HepG2 (cell line): ENCODE measurements at regions not wholly inside any gene's neighbourhood (a gene's known extent, or its start where the extent isn't known, plus 50 kb on each side); places are given as distances from the start of the nearest gene placed in this dataset.

Experiments used
- ATAC-seq: fragments of 200-7000 bp; cut with Tn5 transposase; 3 replicates; pipeline ENCODE4 v1.9.1; 2020; ENCODE audit warnings: mild to moderate bottlenecking, moderate library complexity
- BruUV-seq: library from RNA; stranded (reverse); fragments of 400-500 nt; replicated peaks from 2 replicates; lab custom pipeline; 2021; lab: Mats Ljungman, UMichigan
- CTCF ChIA-PET: fragments of 300-600 bp; formaldehyde crosslinking; extraction: SDS; loops from one replicate; lab custom pipeline; 2021; ENCODE audit warnings: low total read pairs, inconsistent platforms, low intra/inter-chr PET ratio; lab: Yijun Ruan, JAX
- POLR2A ChIA-PET: fragments of 350-600 bp; sonication (Branson Sonifier 250); formaldehyde crosslinking; loops from one replicate; lab custom pipeline; 2020; ENCODE audit warnings: antibody characterized with exemption, inconsistent platforms; lab: Yijun Ruan, JAX
- DNase-seq: peaks from one replicate; pipeline ENCODE4 v3.0.0-alpha.2; 2015; ENCODE audit warnings: low spot score
- FAIRE-seq: peaks from 3 replicates; lab custom pipeline; 2011; peaks lifted over from hg19 to GRCh38; lab: Jason Lieb, UNC
- H2AFZ ChIP-seq: one replicate; pipeline ENCODE4 v1.6.1; 2011; ENCODE audit warnings: low read length, inconsistent platforms
- H3K27ac ChIP-seq: fragments of 300-600 bp; 3 replicates; pipeline ENCODE4 v1.8.0; 2011; ENCODE audit warnings: mixed run types, mild to moderate bottlenecking, mixed read lengths, low read length, inconsistent platforms; ENCODE audit not compliant: insufficient read depth; ENCODE audit errors: extremely low read length
- H3K27me3 ChIP-seq, 2 experiments: fragments of 200-600 bp in 1 of 2; 2 replicates in 1 of 2; 3 replicates in 1 of 2; pipeline versions ENCODE4 v1.6.0 to v1.8.0; 2011; ENCODE audit warnings: low read length in 2 of 2, mild to moderate bottlenecking in 2 of 2, moderate library complexity in 2 of 2, inconsistent platforms in 1 of 2; ENCODE audit not compliant: insufficient read depth in 2 of 2, control insufficient read depth in 1 of 2
- H3K36me3 ChIP-seq, 2 experiments: fragments of 200-600 bp in 1 of 2; replicated peaks in 1 of 2; 2 replicates in 1 of 2; 3 replicates in 1 of 2; pipeline versions ENCODE4 v1.5.1 to v1.8.0; 2011; ENCODE audit warnings: low read length in 2 of 2, inconsistent platforms in 1 of 2; ENCODE audit not compliant: insufficient read depth in 2 of 2, control insufficient read depth in 1 of 2
- H3K4me1 ChIP-seq: 2 replicates; pipeline ENCODE4 v1.5.1; 2012; ENCODE audit warnings: low read length, inconsistent platforms; ENCODE audit not compliant: insufficient read depth
- H3K4me2 ChIP-seq: 2 replicates; pipeline ENCODE4 v1.6.0; 2011; ENCODE audit warnings: low read depth, low read length, inconsistent platforms
- H3K4me3 ChIP-seq, 3 experiments: fragments of 200-600 bp in 1 of 3; sonication (generic), shearing (Covaris generic) in 1 of 3; replicated peaks in 1 of 3; 2 replicates each; pipeline ENCODE4 v1.5.1; 2011 to 2016; ENCODE audit warnings: low read length in 3 of 3, inconsistent platforms in 2 of 3, low read depth in 2 of 3, mild to moderate bottlenecking in 2 of 3, control low read depth in 1 of 3, mixed read lengths in 1 of 3; ENCODE audit not compliant: insufficient read depth in 1 of 3
- H3K79me2 ChIP-seq: one replicate; pipeline ENCODE4 v1.6.1; 2011; ENCODE audit warnings: low read length, inconsistent platforms; ENCODE audit not compliant: insufficient read depth
- H3K9ac ChIP-seq: 2 replicates; pipeline ENCODE4 v1.6.0; 2011; ENCODE audit warnings: mild to moderate bottlenecking, low read depth, low read length, inconsistent platforms; ENCODE audit not compliant: insufficient read depth
- H3K9me3 ChIP-seq: 2 replicates; pipeline ENCODE4 v1.5.1; 2012; ENCODE audit warnings: mild to moderate bottlenecking, low read length
- H4K20me1 ChIP-seq: 2 replicates; pipeline ENCODE4 v1.6.0; 2011; ENCODE audit warnings: inconsistent platforms, mild to moderate bottlenecking, low read length, moderate library complexity; ENCODE audit not compliant: insufficient read depth
- POLR2A ChIP-seq, 2 experiments: IDR thresholded peaks; 2 replicates each; pipeline ENCODE4 v1.6.1; 2011; ENCODE audit warnings: low read depth in 2 of 2, low read length in 2 of 2, mild to moderate bottlenecking in 1 of 2, moderate library complexity in 1 of 2; ENCODE audit not compliant: insufficient read depth in 1 of 2
- ZMYM4 ChIP-seq: sonication (generic); formaldehyde crosslinking; IDR thresholded peaks from 2 replicates; pipeline ENCODE4 v1.8.1; 2023; ENCODE audit warnings: mild to moderate bottlenecking, missing genetic modification reagents
- ZNF530 ChIP-seq: sonication (generic); formaldehyde crosslinking; IDR thresholded peaks from 2 replicates; pipeline ENCODE4 v1.5.0; 2020; ENCODE audit warnings: low read depth, mild to moderate bottlenecking, missing genetic modification reagents
- ZNF615 ChIP-seq: sonication (generic); formaldehyde crosslinking; IDR thresholded peaks from 2 replicates; pipeline ENCODE4 v1.5.0; 2020; ENCODE audit warnings: mild to moderate bottlenecking, missing genetic modification reagents, borderline replicate concordance
- WGBS: methylation state at CpG from one replicate; pipeline ENCODE4 v1.1.6; 2017; ENCODE audit warnings: low lambda C conversion rate; 5-methylcytosine and 5-hydroxymethylcytosine counted together
- in situ Hi-C: cut with HindIII; loops from 2 replicates; pipeline ENCODE4 v1.10.0; 2017; ENCODE audit warnings: low pct_unique_long_range_greater_than_20kb; ENCODE audit not compliant: extremely low pct_ligation_motif_present
- intact Hi-C: fragments of 100-400 bp; cut with micrococcal nuclease; formaldehyde crosslinking; loops from one replicate; pipeline ENCODE4 v1.10.0; 2022; ENCODE audit not compliant: unreplicated experiment
- TF ChIP-seq, protein P1 (sequence below): sonication (generic); formaldehyde crosslinking; IDR thresholded peaks from 2 replicates; pipeline ENCODE4 v1.5.1; 2020; ENCODE audit warnings: mild to moderate bottlenecking, missing genetic modification reagents, borderline replicate concordance

DNA sequence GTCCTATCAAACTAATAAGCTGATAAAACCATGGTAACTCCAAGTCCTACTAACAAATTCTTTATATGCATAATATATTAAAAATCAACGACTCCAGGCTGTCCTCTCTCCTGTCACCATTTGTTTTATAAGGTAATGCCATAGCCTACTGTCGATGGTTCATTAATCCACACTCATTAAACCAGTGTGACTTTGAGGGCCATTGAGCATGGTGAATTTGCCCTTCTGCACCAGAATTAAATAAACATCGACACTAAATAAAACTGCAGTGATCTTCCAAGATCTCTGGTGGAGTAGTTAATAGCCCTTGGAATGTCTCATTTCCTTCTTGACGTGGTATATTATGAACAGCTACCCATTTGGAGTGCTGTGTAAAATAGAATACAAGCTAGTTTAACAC is 358.5 kb downstream of the CBLN4 start:
- ATAC-seq (no peak), FAIRE-seq (no peak), DNase-seq (no peak)
- Histone ChIP-seq H3K27ac (no peak overlapping the region), H3K36me3 (no peaks in the 10 kb centered on the region), H3K27me3 (no peaks in the 10 kb centered on the region), H3K9ac (no peak overlapping the region), H3K9me3 (peaks cover 97% of the 10 kb centered on the region), H3K4me3 (no peak overlapping the region), H3K4me1 (no peaks in the 10 kb centered on the region), H3K4me2 (no peak overlapping the region), H4K20me1 (no peaks in the 10 kb centered on the region), H3K79me2 (no peaks in the 10 kb centered on the region), H2AFZ (no peak overlapping the region)
- POLR2A ChIA-PET, result no interaction called here
- in situ Hi-C loops, result no loop called here
- intact Hi-C loops, result no loop called here
- under 1% methylated on average over 4 of the region's 4 CpGs for WGBS
- BruUV-seq, result no TSS peak
- CTCF ChIA-PET, result no interaction called here
- TF ChIP-seq, protein P1, sequence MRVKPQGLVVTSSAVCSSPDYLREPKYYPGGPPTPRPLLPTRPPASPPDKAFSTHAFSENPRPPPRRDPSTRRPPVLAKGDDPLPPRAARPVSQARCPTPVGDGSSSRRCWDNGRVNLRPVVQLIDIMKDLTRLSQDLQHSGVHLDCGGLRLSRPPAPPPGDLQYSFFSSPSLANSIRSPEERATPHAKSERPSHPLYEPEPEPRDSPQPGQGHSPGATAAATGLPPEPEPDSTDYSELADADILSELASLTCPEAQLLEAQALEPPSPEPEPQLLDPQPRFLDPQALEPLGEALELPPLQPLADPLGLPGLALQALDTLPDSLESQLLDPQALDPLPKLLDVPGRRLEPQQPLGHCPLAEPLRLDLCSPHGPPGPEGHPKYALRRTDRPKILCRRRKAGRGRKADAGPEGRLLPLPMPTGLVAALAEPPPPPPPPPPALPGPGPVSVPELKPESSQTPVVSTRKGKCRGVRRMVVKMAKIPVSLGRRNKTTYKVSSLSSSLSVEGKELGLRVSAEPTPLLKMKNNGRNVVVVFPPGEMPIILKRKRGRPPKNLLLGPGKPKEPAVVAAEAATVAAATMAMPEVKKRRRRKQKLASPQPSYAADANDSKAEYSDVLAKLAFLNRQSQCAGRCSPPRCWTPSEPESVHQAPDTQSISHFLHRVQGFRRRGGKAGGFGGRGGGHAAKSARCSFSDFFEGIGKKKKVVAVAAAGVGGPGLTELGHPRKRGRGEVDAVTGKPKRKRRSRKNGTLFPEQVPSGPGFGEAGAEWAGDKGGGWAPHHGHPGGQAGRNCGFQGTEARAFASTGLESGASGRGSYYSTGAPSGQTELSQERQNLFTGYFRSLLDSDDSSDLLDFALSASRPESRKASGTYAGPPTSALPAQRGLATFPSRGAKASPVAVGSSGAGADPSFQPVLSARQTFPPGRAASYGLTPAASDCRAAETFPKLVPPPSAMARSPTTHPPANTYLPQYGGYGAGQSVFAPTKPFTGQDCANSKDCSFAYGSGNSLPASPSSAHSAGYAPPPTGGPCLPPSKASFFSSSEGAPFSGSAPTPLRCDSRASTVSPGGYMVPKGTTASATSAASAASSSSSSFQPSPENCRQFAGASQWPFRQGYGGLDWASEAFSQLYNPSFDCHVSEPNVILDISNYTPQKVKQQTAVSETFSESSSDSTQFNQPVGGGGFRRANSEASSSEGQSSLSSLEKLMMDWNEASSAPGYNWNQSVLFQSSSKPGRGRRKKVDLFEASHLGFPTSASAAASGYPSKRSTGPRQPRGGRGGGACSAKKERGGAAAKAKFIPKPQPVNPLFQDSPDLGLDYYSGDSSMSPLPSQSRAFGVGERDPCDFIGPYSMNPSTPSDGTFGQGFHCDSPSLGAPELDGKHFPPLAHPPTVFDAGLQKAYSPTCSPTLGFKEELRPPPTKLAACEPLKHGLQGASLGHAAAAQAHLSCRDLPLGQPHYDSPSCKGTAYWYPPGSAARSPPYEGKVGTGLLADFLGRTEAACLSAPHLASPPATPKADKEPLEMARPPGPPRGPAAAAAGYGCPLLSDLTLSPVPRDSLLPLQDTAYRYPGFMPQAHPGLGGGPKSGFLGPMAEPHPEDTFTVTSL, result no peak
- TF ChIP-seq ZNF615 (CRISPR knock-in tag) (no peak), POLR2A (IDR thresholded peaks at IDR 0.05; ENCODE audit: insufficient read depth in 1 of 2, low read depth in 2 of 2, low read length in 2 of 2) (no peak), ZNF530 (CRISPR knock-in tag) (no peak), ZMYM4 (CRISPR knock-in tag) (no peak)
